ENCODE measurements at regions not wholly inside any gene's neighbourhood (a gene's known extent, or its start where the extent isn't known, plus 50 kb on each side); places are given as distances from the start of the nearest gene placed in this dataset.

GRCh38 chr13:103273825-103274224 is 207.6 kb upstream of the SLC10A2 start:
- TF ChIP-seq, protein P1, sequence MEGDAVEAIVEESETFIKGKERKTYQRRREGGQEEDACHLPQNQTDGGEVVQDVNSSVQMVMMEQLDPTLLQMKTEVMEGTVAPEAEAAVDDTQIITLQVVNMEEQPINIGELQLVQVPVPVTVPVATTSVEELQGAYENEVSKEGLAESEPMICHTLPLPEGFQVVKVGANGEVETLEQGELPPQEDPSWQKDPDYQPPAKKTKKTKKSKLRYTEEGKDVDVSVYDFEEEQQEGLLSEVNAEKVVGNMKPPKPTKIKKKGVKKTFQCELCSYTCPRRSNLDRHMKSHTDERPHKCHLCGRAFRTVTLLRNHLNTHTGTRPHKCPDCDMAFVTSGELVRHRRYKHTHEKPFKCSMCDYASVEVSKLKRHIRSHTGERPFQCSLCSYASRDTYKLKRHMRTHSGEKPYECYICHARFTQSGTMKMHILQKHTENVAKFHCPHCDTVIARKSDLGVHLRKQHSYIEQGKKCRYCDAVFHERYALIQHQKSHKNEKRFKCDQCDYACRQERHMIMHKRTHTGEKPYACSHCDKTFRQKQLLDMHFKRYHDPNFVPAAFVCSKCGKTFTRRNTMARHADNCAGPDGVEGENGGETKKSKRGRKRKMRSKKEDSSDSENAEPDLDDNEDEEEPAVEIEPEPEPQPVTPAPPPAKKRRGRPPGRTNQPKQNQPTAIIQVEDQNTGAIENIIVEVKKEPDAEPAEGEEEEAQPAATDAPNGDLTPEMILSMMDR (conservative IDR thresholded peaks at IDR 0.05; ENCODE audit: low read depth in 2 of 2): no peak
- TF ChIP-seq STAT1 (IDR thresholded peaks at IDR 0.05; ENCODE audit: unreplicated experiment): no peak
- no peak for TF ChIP-seq EZH2 (IDR thresholded peaks at IDR 0.05; ENCODE audit: low read depth, unreplicated experiment)
- no peak for TF ChIP-seq POLR2AphosphoS5 (IDR thresholded peaks at IDR 0.05; ENCODE audit: low read depth)
- TF ChIP-seq EZH2phosphoT487 (IDR thresholded peaks at IDR 0.05; ENCODE audit: unreplicated experiment): no peak
- no peak for TF ChIP-seq CREB1 (CRISPR knock-in tag; IDR thresholded peaks at IDR 0.05; ENCODE audit: low read depth)
- TF ChIP-seq JUNB (IDR thresholded peaks at IDR 0.05; ENCODE audit: unreplicated experiment): no peak

Data from GM23338 (cell line).